LNCAP (cell line): ENCODE measurements at regions not wholly inside any gene's neighbourhood (a gene's known extent, or its start where the extent isn't known, plus 50 kb on each side); places are given as distances from the start of the nearest gene placed in this dataset.

Experiments
- CTCF ChIP-seq: fragments of 450-650 bp; IDR thresholded peaks from 2 replicates; pipeline ENCODE4 v1.5.1; 2017; ENCODE audit warnings: mild to moderate bottlenecking

- no peak for TF ChIP-seq CTCF
These were observed 343.2 kb upstream of the ONECUT1 start for GRCh38 chr15:53133255-53133850.

- TF ChIP-seq CTCF = no peak
These were observed 340.8 kb upstream of the ONECUT1 start for GRCh38 chr15:53130943-53131342.

- no peak for TF ChIP-seq CTCF
These were observed 339.2 kb upstream of the ONECUT1 start for GRCh38 chr15:53129121-53129904.

GRCh38 chr15:53128652-53129051, 338.5 kb upstream of the ONECUT1 start:
- TF ChIP-seq CTCF = no peak

- TF ChIP-seq CTCF = no peak
These were observed 336.0 kb upstream of the ONECUT1 start for GRCh38 chr15:53126144-53126543.

GRCh38 chr15:53122818-53123217, 332.7 kb upstream of the ONECUT1 start:
- TF ChIP-seq CTCF = no peak

- TF ChIP-seq CTCF = no peak
These were observed 326.0 kb upstream of the ONECUT1 start for GRCh38 chr15:53116169-53116568.
